GM13976 (cell line): ENCODE measurements at regions not wholly inside any gene's neighbourhood (a gene's known extent, or its start where the extent isn't known, plus 50 kb on each side); places are given as distances from the start of the nearest gene placed in this dataset.

ENCODE experiments used
- DNase-seq: peaks from one replicate; pipeline ENCODE4 v3.0.0; 2012; ENCODE audit warnings: low spot score
- in situ Hi-C: fragments of 300-500 bp; cut with MboI; formaldehyde crosslinking; loops from one replicate; pipeline ENCODE4 v1.12.0; 2022; ENCODE audit warnings: low sequenced_read_pairs, mixed read lengths, inconsistent platforms; ENCODE audit not compliant: unreplicated experiment
- TF ChIP-seq, protein P1 (sequence below): IDR thresholded peaks from 2 replicates; pipeline ENCODE4 v1.5.1; 2012; ENCODE audit warnings: borderline replicate concordance, mild to moderate bottlenecking; ENCODE audit not compliant: insufficient read depth; ENCODE audit errors: extremely low read depth, missing control alignments, control extremely low read depth

DNA sequence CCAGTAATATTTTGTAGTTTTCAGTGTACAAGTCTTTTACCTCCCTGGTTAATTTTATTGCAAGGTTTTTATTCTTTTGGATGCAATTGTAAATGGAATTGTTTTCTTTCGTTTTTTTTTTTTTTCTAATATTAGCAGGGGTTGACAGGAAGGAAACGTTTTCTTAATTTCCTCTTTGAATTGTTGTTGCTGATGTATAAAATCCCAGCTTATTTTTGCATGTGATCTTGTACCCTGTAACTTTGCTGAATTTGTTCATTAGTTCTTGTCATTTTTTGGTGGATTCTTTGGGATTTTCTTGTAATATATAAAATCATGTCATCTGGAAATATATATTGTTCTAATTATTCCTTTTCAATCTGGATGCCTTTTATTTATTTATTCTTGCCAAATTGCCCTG, 65.0 kb upstream of the ANKH start:
- DNase-seq: no peak
- in situ Hi-C loops: no loop called here
- TF ChIP-seq, protein P1, sequence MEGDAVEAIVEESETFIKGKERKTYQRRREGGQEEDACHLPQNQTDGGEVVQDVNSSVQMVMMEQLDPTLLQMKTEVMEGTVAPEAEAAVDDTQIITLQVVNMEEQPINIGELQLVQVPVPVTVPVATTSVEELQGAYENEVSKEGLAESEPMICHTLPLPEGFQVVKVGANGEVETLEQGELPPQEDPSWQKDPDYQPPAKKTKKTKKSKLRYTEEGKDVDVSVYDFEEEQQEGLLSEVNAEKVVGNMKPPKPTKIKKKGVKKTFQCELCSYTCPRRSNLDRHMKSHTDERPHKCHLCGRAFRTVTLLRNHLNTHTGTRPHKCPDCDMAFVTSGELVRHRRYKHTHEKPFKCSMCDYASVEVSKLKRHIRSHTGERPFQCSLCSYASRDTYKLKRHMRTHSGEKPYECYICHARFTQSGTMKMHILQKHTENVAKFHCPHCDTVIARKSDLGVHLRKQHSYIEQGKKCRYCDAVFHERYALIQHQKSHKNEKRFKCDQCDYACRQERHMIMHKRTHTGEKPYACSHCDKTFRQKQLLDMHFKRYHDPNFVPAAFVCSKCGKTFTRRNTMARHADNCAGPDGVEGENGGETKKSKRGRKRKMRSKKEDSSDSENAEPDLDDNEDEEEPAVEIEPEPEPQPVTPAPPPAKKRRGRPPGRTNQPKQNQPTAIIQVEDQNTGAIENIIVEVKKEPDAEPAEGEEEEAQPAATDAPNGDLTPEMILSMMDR: no peak

DNA sequence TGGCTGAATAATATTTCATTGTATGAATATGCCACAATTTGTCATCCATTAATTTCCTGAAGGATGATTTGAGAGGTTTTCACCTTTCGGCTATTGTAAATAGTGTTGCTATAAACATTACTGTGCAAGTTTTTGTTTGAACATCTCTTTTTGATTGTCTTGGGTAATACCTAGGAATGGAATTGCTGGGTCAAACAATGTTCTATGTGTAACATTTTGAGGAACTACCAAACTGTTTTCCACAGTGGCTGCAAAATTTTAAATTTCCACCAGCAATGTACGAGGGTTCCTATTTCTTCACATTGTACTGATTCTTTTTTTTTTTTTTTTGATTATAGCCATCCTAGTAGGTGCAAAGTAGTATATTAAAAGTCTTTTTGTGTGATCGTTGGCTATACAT, 63.8 kb upstream of the ANKH start:
- TF ChIP-seq, protein P1: no peak
- DNase-seq: no peak
- in situ Hi-C loops: no loop called here

- TF ChIP-seq, protein P1: no peak
- DNase-seq: no peak
- in situ Hi-C loops: no loop called here
Measured at GRCh38 chr5:14932902-14933469, 61.4 kb upstream of the ANKH start.

DNA sequence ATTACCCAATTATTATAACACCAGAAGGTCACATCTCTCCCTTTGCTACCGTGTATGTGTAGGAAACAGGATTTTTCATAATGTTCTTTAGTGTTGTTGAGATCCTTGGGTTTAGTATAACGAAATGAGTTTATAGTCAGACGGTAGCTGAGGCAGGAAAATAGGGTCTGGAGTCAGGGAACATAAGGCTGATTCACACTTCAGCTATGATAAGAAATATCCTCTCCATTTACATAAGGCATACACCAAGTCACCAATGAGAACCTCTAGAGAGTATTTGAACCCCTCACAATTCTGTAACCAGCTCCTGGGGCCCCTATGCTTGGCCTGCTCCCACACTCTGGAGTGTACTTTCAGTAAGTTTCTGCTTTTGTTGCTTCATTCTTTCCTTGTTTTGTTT, 58.9 kb upstream of the ANKH start:
- in situ Hi-C loops: no loop called here
- no peak for DNase-seq
- TF ChIP-seq, protein P1: no peak

DNA sequence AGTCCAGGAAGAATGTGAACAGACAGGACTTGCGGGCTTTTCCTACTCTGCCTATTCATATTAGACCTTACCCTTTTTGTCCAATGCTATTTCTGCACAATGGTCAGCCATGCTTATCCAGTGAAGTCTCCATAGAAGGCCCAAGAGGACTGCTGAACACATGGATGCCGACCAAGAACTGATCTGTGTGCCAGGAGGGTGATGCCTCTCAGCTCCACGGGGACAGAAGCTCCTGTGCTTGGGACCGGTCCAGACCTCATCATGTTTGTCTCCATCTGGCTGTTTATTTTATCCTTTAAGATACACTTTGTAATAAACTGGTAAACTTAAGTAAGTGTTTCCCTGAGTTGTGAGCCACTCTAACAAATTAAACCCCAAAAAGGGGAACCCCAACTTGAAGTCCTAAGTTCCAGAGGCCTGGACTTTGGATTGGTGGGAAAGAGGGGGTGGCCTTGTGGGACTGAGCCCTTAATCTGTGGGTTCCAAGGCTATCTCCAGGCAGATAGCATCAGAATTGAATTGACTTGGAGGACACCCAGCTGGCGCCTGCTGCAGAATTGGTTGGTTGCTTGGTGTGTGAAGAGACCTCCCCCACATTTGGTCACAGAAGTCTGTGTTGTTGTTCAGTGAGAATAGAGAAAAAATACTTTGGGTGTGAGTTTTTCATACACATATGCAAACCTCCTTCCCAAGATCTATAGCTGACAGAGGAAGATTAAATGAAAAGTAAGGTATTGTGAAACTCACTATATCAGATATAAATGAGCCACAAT, 57.9 kb upstream of the ANKH start:
- in situ Hi-C loops: no loop called here
- DNase-seq: no peak
- TF ChIP-seq, protein P1: no peak

GRCh38 chr5:14928661-14929060, 57.1 kb upstream of the ANKH start:
- DNase-seq: no peak
- in situ Hi-C loops: no loop called here
- TF ChIP-seq, protein P1: no peak
